ENCODE measurements at regions not wholly inside any gene's neighbourhood (a gene's known extent, or its start where the extent isn't known, plus 50 kb on each side); places are given as distances from the start of the nearest gene placed in this dataset.
A peak's percentile ranks its signal among the peaks of the same experiment; 100 is the strongest.

GRCh38 chr4:81930506-81931238, 443.1 kb downstream of the HNRNPD start:
- DNase-seq (ENCODE audit: low spot score), result no peak

- no peak for DNase-seq (ENCODE audit: low spot score)
These were observed 450.7 kb downstream of the HNRNPD start for GRCh38 chr4:81923140-81923539.

GRCh38 chr4:81922313-81922712, 450.6 kb upstream of the RASGEF1B start:
- DNase-seq (ENCODE audit: low spot score), result no peak

- no peak for DNase-seq (ENCODE audit: low spot score)
These were observed 450.0 kb upstream of the RASGEF1B start for GRCh38 chr4:81921751-81922159.

- no peak for DNase-seq (ENCODE audit: low spot score)
These were observed 448.1 kb upstream of the RASGEF1B start for GRCh38 chr4:81919810-81920209.

GRCh38 chr4:81919223-81919622, 447.5 kb upstream of the RASGEF1B start:
- DNase-seq (ENCODE audit: low spot score), result peak; percentile 9

GRCh38 chr4:81915430-81915829, 443.7 kb upstream of the RASGEF1B start:
- no peak for DNase-seq (ENCODE audit: low spot score)

GRCh38 chr4:81914623-81915022, 442.9 kb upstream of the RASGEF1B start:
- DNase-seq (ENCODE audit: low spot score), result no peak

- peak; percentile 49 for DNase-seq (ENCODE audit: low spot score)
These were observed 441.7 kb upstream of the RASGEF1B start for GRCh38 chr4:81913427-81913879.

- DNase-seq (ENCODE audit: low spot score), result no peak
These were observed 440.8 kb upstream of the RASGEF1B start for GRCh38 chr4:81912376-81913030.

- DNase-seq (ENCODE audit: low spot score), result no peak
These were observed 435.2 kb upstream of the RASGEF1B start for GRCh38 chr4:81906905-81907304.

- DNase-seq (ENCODE audit: low spot score), result no peak
These were observed 434.3 kb upstream of the RASGEF1B start for GRCh38 chr4:81905971-81906370.

- DNase-seq (ENCODE audit: low spot score), result no peak
These were observed 432.4 kb upstream of the RASGEF1B start for GRCh38 chr4:81904121-81904520.

GRCh38 chr4:81903212-81903611, 431.5 kb upstream of the RASGEF1B start:
- no peak for DNase-seq (ENCODE audit: low spot score)

- no peak for DNase-seq (ENCODE audit: low spot score)
These were observed 427.3 kb upstream of the RASGEF1B start for GRCh38 chr4:81898862-81899504.

- DNase-seq (ENCODE audit: low spot score), result no peak
These were observed 425.2 kb upstream of the RASGEF1B start for GRCh38 chr4:81896936-81897335.

- no peak for DNase-seq (ENCODE audit: low spot score)
These were observed 419.6 kb upstream of the RASGEF1B start for GRCh38 chr4:81891005-81891996.

- no peak for DNase-seq (ENCODE audit: low spot score)
These were observed 413.3 kb upstream of the RASGEF1B start for GRCh38 chr4:81884986-81885385.

- no peak for DNase-seq (ENCODE audit: low spot score)
These were observed 412.1 kb upstream of the RASGEF1B start for GRCh38 chr4:81883530-81884450.

GRCh38 chr4:81883004-81883403, 411.3 kb upstream of the RASGEF1B start:
- DNase-seq (ENCODE audit: low spot score), result no peak

Measured in GM03348 (cell line).